ENCODE measurements at regions not wholly inside any gene's neighbourhood (a gene's known extent, or its start where the extent isn't known, plus 50 kb on each side); places are given as distances from the start of the nearest gene placed in this dataset.

GRCh38 chr4:103482893-103483292 is 236.9 kb downstream of the TACR3 start:
- Histone ChIP-seq H3K79me2 (ENCODE audit: low read depth) (no peaks in the 10 kb centered on the region), H3K4me2 (no peak overlapping the region), H3K27ac (no peak overlapping the region), H4K20me1 (ENCODE audit: low read depth) (no peaks in the 10 kb centered on the region), H3K4me1 (no peaks in the 10 kb centered on the region), H3K9ac (no peak overlapping the region), H3K27me3 (no peaks in the 10 kb centered on the region), H2AFZ (replicated peaks) (no peak overlapping the region), H3K36me3 (no peaks in the 10 kb centered on the region), H3K9me3 (ENCODE audit: low read depth) (no peaks in the 10 kb centered on the region), H3K4me3 (no peak overlapping the region), H3F3A (ENCODE audit: low read depth) (no peaks in the 10 kb centered on the region)
- no peaks in the 10 kb centered on the region for H3K4me1 Mint-ChIP-seq
- TF ChIP-seq CTCF (IDR thresholded peaks at IDR 0.05) (no peak), EZH2phosphoT487 (IDR thresholded peaks at IDR 0.05) (no peak), EZH2 (IDR thresholded peaks at IDR 0.05) (no peak)
- H3K27ac Mint-ChIP-seq = no peak overlapping the region
- H3K36me3 Mint-ChIP-seq = no peaks in the 10 kb centered on the region
- H3K9me3 Mint-ChIP-seq = no peaks in the 10 kb centered on the region
- H3K27me3 Mint-ChIP-seq (ENCODE audit: insufficient read depth, low read depth) = peaks cover 2% of the 10 kb centered on the region
- H3K4me3 Mint-ChIP-seq = no peak overlapping the region
- DNase-seq (ENCODE audit: low spot score) = no peak

- no peak overlapping the region for H3K4me2 ChIP-seq
- Mint-ChIP-seq H3K36me3 (no peaks in the 10 kb centered on the region), H3K27ac (no peak overlapping the region), H3K9me3 (no peaks in the 10 kb centered on the region), H3K27me3 (ENCODE audit: insufficient read depth, low read depth) (peaks cover 2% of the 10 kb centered on the region), H3K4me1 (no peaks in the 10 kb centered on the region), H3K4me3 (no peak overlapping the region)
- TF ChIP-seq CTCF (IDR thresholded peaks at IDR 0.05) (no peak), EZH2 (IDR thresholded peaks at IDR 0.05) (no peak), EZH2phosphoT487 (IDR thresholded peaks at IDR 0.05) (no peak)
- no peaks in the 10 kb centered on the region for H4K20me1 ChIP-seq (ENCODE audit: low read depth)
- H2AFZ ChIP-seq (replicated peaks) = no peak overlapping the region
- no peaks in the 10 kb centered on the region for H3K79me2 ChIP-seq (ENCODE audit: low read depth)
- H3F3A ChIP-seq (ENCODE audit: low read depth) = no peaks in the 10 kb centered on the region
- no peak overlapping the region for H3K9ac ChIP-seq
- no peaks in the 10 kb centered on the region for H3K9me3 ChIP-seq (ENCODE audit: low read depth)
- no peaks in the 10 kb centered on the region for H3K36me3 ChIP-seq
- no peaks in the 10 kb centered on the region for H3K4me1 ChIP-seq
- no peak for DNase-seq (ENCODE audit: low spot score)
- no peaks in the 10 kb centered on the region for H3K27me3 ChIP-seq
- no peak overlapping the region for H3K27ac ChIP-seq
- no peak overlapping the region for H3K4me3 ChIP-seq
Measured at GRCh38 chr4:103482471-103482870, 237.3 kb downstream of the TACR3 start.

GRCh38 chr4:103478734-103479133 is 241.1 kb downstream of the TACR3 start:
- TF ChIP-seq EZH2phosphoT487 (IDR thresholded peaks at IDR 0.05) (no peak), EZH2 (IDR thresholded peaks at IDR 0.05) (no peak), CTCF (IDR thresholded peaks at IDR 0.05) (no peak)
- DNase-seq (ENCODE audit: low spot score) = no peak
- H3K79me2 ChIP-seq (ENCODE audit: low read depth) = no peaks in the 10 kb centered on the region
- H3K36me3 Mint-ChIP-seq = no peaks in the 10 kb centered on the region
- no peaks in the 10 kb centered on the region for H3K27me3 ChIP-seq
- no peaks in the 10 kb centered on the region for H3K36me3 ChIP-seq
- no peaks in the 10 kb centered on the region for H3K4me1 ChIP-seq
- H3K9me3 ChIP-seq (ENCODE audit: low read depth) = no peaks in the 10 kb centered on the region
- H3K4me1 Mint-ChIP-seq = no peaks in the 10 kb centered on the region
- no peak overlapping the region for H3K9ac ChIP-seq
- no peak overlapping the region for H2AFZ ChIP-seq (replicated peaks)
- H3K27ac Mint-ChIP-seq = no peak overlapping the region
- H3F3A ChIP-seq (ENCODE audit: low read depth) = no peaks in the 10 kb centered on the region
- no peak overlapping the region for H3K4me2 ChIP-seq
- no peaks in the 10 kb centered on the region for H4K20me1 ChIP-seq (ENCODE audit: low read depth)
- H3K4me3 Mint-ChIP-seq = no peak overlapping the region
- peaks cover 2% of the 10 kb centered on the region for H3K27me3 Mint-ChIP-seq (ENCODE audit: insufficient read depth, low read depth)
- no peaks in the 10 kb centered on the region for H3K9me3 Mint-ChIP-seq
- H3K27ac ChIP-seq = no peak overlapping the region
- H3K4me3 ChIP-seq = no peak overlapping the region

- Histone ChIP-seq H2AFZ (replicated peaks) (no peak overlapping the region), H3K27me3 (no peaks in the 10 kb centered on the region), H3K4me2 (no peak overlapping the region), H4K20me1 (ENCODE audit: low read depth) (no peaks in the 10 kb centered on the region), H3F3A (ENCODE audit: low read depth) (no peaks in the 10 kb centered on the region), H3K27ac (no peak overlapping the region), H3K9ac (no peak overlapping the region), H3K9me3 (ENCODE audit: low read depth) (no peaks in the 10 kb centered on the region), H3K4me1 (no peaks in the 10 kb centered on the region), H3K36me3 (no peaks in the 10 kb centered on the region), H3K79me2 (ENCODE audit: low read depth) (no peaks in the 10 kb centered on the region), H3K4me3 (no peak overlapping the region)
- Mint-ChIP-seq H3K9me3 (no peaks in the 10 kb centered on the region), H3K4me1 (no peaks in the 10 kb centered on the region), H3K27ac (no peak overlapping the region), H3K4me3 (no peak overlapping the region), H3K27me3 (ENCODE audit: insufficient read depth, low read depth) (peaks cover 2% of the 10 kb centered on the region), H3K36me3 (no peaks in the 10 kb centered on the region)
- DNase-seq (ENCODE audit: low spot score) = no peak
- TF ChIP-seq CTCF (IDR thresholded peaks at IDR 0.05) = no peak
- no peak for TF ChIP-seq EZH2 (IDR thresholded peaks at IDR 0.05)
- no peak for TF ChIP-seq EZH2phosphoT487 (IDR thresholded peaks at IDR 0.05)
Measured at GRCh38 chr4:103478210-103478609, 241.6 kb downstream of the TACR3 start.

Measured in neural progenitor cell (in vitro differentiated cells).